ENCODE measurements at regions not wholly inside any gene's neighbourhood (a gene's known extent, or its start where the extent isn't known, plus 50 kb on each side); places are given as distances from the start of the nearest gene placed in this dataset.

GRCh38 chr6:22112461-22112860 lies 184.4 kb downstream of the PRL start:
- TF ChIP-seq, protein P1, sequence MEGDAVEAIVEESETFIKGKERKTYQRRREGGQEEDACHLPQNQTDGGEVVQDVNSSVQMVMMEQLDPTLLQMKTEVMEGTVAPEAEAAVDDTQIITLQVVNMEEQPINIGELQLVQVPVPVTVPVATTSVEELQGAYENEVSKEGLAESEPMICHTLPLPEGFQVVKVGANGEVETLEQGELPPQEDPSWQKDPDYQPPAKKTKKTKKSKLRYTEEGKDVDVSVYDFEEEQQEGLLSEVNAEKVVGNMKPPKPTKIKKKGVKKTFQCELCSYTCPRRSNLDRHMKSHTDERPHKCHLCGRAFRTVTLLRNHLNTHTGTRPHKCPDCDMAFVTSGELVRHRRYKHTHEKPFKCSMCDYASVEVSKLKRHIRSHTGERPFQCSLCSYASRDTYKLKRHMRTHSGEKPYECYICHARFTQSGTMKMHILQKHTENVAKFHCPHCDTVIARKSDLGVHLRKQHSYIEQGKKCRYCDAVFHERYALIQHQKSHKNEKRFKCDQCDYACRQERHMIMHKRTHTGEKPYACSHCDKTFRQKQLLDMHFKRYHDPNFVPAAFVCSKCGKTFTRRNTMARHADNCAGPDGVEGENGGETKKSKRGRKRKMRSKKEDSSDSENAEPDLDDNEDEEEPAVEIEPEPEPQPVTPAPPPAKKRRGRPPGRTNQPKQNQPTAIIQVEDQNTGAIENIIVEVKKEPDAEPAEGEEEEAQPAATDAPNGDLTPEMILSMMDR (optimal IDR thresholded peaks at IDR 0.05 in 1 of 3, IDR thresholded peaks at IDR 0.05 in 1 of 3, conservative IDR thresholded peaks at IDR 0.05 in 1 of 3; ENCODE audit: extremely low read depth in 1 of 3, insufficient read depth in 2 of 3, low read length in 3 of 3) = no peak
- no peak for TF ChIP-seq EZH2 (IDR thresholded peaks at IDR 0.05; ENCODE audit: low read length)

Measured in keratinocyte (primary cell).